Loucy (cell line): ENCODE measurements at regions not wholly inside any gene's neighbourhood (a gene's known extent, or its start where the extent isn't known, plus 50 kb on each side); places are given as distances from the start of the nearest gene placed in this dataset.
A peak's percentile ranks its signal among the peaks of the same experiment; 100 is the strongest.

Experiments
- H2AFZ ChIP-seq: fragments of 200-600 bp; sonication (generic); 2 replicates; pipeline ENCODE4 v1.6.0; 2016; ENCODE audit warnings: antibody characterized with exemption, mild to moderate bottlenecking, low read length, moderate library complexity
- H3F3A ChIP-seq: fragments of 200-600 bp; 2 replicates; pipeline ENCODE4 v1.6.0; 2016; ENCODE audit warnings: antibody characterized with exemption, low read depth, mild to moderate bottlenecking
- H3K27me3 ChIP-seq: fragments of 200-600 bp; sonication (generic); 2 replicates; pipeline ENCODE4 v1.6.1; 2014; ENCODE audit warnings: low read length, mild to moderate bottlenecking; ENCODE audit not compliant: insufficient read depth, poor library complexity, severe bottlenecking
- H3K36me3 ChIP-seq: fragments of 200-600 bp; sonication (generic); 2 replicates; pipeline ENCODE4 v1.6.1; 2016; ENCODE audit warnings: low read length; ENCODE audit not compliant: insufficient read depth
- H3K4me1 ChIP-seq: fragments of 200-600 bp; sonication (generic); 2 replicates; pipeline ENCODE4 v1.5.1; 2014; ENCODE audit warnings: low read length, mild to moderate bottlenecking; ENCODE audit not compliant: insufficient read depth, poor library complexity, severe bottlenecking
- H3K4me2 ChIP-seq: fragments of 200-600 bp; sonication (generic); 2 replicates; pipeline ENCODE4 v1.6.0; 2014; ENCODE audit warnings: antibody characterized with exemption, low read length, low read depth, mild to moderate bottlenecking; ENCODE audit not compliant: poor library complexity, severe bottlenecking
- H3K4me3 ChIP-seq: fragments of 200-600 bp; sonication (generic); 2 replicates; pipeline ENCODE4 v1.5.1; 2014; ENCODE audit warnings: low read length, mild to moderate bottlenecking, mixed read lengths; ENCODE audit not compliant: poor library complexity, severe bottlenecking
- H3K79me2 ChIP-seq: fragments of 200-600 bp; sonication (generic); 2 replicates; pipeline ENCODE4 v1.6.1; 2014; ENCODE audit warnings: low read length; ENCODE audit not compliant: insufficient read depth
- H3K9ac ChIP-seq: fragments of 200-600 bp; sonication (generic); 2 replicates; pipeline ENCODE4 v1.6.0; 2014; ENCODE audit warnings: mild to moderate bottlenecking, low read depth, low read length, moderate library complexity; ENCODE audit not compliant: poor library complexity, severe bottlenecking
- H3K9me2 ChIP-seq: fragments of 200-600 bp; sonication (generic); replicated peaks from 2 replicates; pipeline ENCODE4 v1.6.1; 2016; ENCODE audit warnings: low read depth, low read length, mixed read lengths
- H3K9me3 ChIP-seq: fragments of 200-600 bp; sonication (generic); 2 replicates; pipeline ENCODE4 v1.6.1; 2014; ENCODE audit warnings: mild to moderate bottlenecking, antibody characterized with exemption, low read length, low read depth; ENCODE audit not compliant: insufficient read depth
- H4K20me1 ChIP-seq: fragments of 200-600 bp; sonication (generic); 2 replicates; pipeline ENCODE4 v1.6.0; 2014; ENCODE audit warnings: antibody characterized with exemption, low read length, mild to moderate bottlenecking; ENCODE audit not compliant: insufficient read depth, poor library complexity, severe bottlenecking
- EZH2phosphoT487 ChIP-seq: fragments of 200-600 bp; IDR thresholded peaks from 2 replicates; pipeline ENCODE4 v1.6.1; 2018; ENCODE audit warnings: antibody characterized with exemption, mild to moderate bottlenecking, moderate library complexity, borderline replicate concordance
- TF ChIP-seq, protein P1 (sequence below): fragments of 200-600 bp; sonication (generic); conservative IDR thresholded peaks from 2 replicates; pipeline ENCODE4 v1.5.1; 2014; ENCODE audit warnings: mild to moderate bottlenecking, antibody characterized with exemption, low read length

DNA sequence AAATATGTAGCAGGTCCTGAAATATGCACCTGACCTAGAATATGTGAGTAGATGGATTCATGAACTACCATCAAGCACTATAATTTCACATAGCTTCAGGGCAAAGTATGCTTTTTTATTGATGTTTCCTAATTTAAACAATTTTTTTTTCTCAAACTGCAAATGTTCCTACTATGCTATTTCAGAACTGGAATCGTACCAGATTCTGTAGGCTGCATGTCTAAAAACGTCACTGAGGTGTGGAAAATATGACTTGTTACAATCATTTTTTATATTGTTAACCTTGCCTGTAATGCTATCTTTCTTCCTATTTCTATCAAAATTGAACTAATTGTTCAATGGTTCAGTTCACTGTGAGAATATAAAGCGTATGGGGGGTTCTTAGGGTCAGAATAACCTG, 78.0 kb upstream of the RERGL start:
- no peaks in the 10 kb centered on the region for H3F3A ChIP-seq
- H3K9me2 ChIP-seq = no peaks in the 10 kb centered on the region
- H3K79me2 ChIP-seq = no peaks in the 10 kb centered on the region
- H3K4me1 ChIP-seq = no peaks in the 10 kb centered on the region
- H2AFZ ChIP-seq = no peak overlapping the region
- H3K9me3 ChIP-seq = no peaks in the 10 kb centered on the region
- H3K4me3 ChIP-seq = no peak overlapping the region
- H3K36me3 ChIP-seq = no peaks in the 10 kb centered on the region
- no peak overlapping the region for H3K4me2 ChIP-seq
- H4K20me1 ChIP-seq = no peaks in the 10 kb centered on the region
- no peaks in the 10 kb centered on the region for H3K27me3 ChIP-seq
- H3K9ac ChIP-seq = no peak overlapping the region
- TF ChIP-seq, protein P1, sequence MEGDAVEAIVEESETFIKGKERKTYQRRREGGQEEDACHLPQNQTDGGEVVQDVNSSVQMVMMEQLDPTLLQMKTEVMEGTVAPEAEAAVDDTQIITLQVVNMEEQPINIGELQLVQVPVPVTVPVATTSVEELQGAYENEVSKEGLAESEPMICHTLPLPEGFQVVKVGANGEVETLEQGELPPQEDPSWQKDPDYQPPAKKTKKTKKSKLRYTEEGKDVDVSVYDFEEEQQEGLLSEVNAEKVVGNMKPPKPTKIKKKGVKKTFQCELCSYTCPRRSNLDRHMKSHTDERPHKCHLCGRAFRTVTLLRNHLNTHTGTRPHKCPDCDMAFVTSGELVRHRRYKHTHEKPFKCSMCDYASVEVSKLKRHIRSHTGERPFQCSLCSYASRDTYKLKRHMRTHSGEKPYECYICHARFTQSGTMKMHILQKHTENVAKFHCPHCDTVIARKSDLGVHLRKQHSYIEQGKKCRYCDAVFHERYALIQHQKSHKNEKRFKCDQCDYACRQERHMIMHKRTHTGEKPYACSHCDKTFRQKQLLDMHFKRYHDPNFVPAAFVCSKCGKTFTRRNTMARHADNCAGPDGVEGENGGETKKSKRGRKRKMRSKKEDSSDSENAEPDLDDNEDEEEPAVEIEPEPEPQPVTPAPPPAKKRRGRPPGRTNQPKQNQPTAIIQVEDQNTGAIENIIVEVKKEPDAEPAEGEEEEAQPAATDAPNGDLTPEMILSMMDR = no peak
- TF ChIP-seq EZH2phosphoT487 = no peak

DNA sequence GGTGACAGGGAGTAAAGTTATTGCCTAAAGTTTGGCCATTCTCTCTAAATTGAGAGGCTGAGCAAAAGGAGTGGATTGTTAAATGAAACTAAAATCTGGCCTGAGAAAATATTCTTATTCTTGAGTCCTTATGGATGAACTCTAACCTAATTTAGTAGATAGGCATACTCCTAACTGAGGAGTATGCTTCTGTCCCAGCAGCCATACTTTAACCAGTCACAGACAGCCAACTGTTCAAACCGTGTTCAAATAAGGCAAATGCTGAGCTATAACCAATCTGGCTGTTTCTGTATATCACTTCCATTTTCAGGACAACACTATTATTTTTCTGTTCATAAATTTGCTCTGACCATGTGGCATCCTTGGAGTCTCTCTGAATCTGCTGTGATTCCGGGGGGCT, 75.9 kb upstream of the RERGL start:
- H3K9me2 ChIP-seq = no peaks in the 10 kb centered on the region
- H3K9me3 ChIP-seq = no peaks in the 10 kb centered on the region
- no peak overlapping the region for H3K4me2 ChIP-seq
- H3K36me3 ChIP-seq = no peaks in the 10 kb centered on the region
- no peak overlapping the region for H3K9ac ChIP-seq
- TF ChIP-seq EZH2phosphoT487 = no peak
- TF ChIP-seq, protein P1 = no peak
- H3K79me2 ChIP-seq = no peaks in the 10 kb centered on the region
- no peaks in the 10 kb centered on the region for H3K27me3 ChIP-seq
- peak overlapping the region; percentile 13 for H3K4me3 ChIP-seq
- H2AFZ ChIP-seq = peak overlapping the region; percentile 11; the same call in 1 of the 2 replicates
- H4K20me1 ChIP-seq = no peaks in the 10 kb centered on the region
- H3K4me1 ChIP-seq = no peaks in the 10 kb centered on the region
- H3F3A ChIP-seq = no peaks in the 10 kb centered on the region

DNA sequence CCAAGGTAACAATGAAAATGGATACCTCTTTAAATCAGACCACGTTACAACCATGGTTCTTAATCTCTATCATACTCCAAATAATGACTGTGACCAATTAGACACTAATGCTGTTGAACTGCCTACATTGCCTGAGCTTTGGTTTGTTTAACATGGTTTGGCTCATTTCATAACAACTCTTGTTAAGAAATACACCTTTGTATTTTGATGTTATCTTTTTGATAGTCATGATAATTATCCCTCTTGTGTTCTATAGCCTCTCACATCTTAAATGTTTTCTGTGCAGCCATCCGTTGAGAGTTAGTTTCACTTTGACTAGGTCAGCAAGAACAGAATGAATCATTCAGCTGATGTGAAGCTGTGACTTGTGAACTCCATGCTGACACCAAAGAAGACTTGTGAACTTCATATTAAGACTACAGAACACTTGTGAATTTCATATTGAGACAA, 75.5 kb upstream of the RERGL start:
- Histone ChIP-seq H4K20me1 (no peaks in the 10 kb centered on the region), H3K9ac (no peak overlapping the region), H3K79me2 (no peaks in the 10 kb centered on the region), H2AFZ (peak overlapping the region; percentile 11; the same call in 1 of the 2 replicates), H3K9me2 (no peaks in the 10 kb centered on the region), H3F3A (no peaks in the 10 kb centered on the region), H3K27me3 (no peaks in the 10 kb centered on the region), H3K36me3 (no peaks in the 10 kb centered on the region), H3K4me3 (peak overlapping the region; percentile 13), H3K4me1 (no peaks in the 10 kb centered on the region), H3K9me3 (no peaks in the 10 kb centered on the region), H3K4me2 (no peak overlapping the region)
- TF ChIP-seq EZH2phosphoT487 = no peak
- TF ChIP-seq, protein P1 = no peak
